ENCODE measurements at regions not wholly inside any gene's neighbourhood (a gene's known extent, or its start where the extent isn't known, plus 50 kb on each side); places are given as distances from the start of the nearest gene placed in this dataset.

DNA sequence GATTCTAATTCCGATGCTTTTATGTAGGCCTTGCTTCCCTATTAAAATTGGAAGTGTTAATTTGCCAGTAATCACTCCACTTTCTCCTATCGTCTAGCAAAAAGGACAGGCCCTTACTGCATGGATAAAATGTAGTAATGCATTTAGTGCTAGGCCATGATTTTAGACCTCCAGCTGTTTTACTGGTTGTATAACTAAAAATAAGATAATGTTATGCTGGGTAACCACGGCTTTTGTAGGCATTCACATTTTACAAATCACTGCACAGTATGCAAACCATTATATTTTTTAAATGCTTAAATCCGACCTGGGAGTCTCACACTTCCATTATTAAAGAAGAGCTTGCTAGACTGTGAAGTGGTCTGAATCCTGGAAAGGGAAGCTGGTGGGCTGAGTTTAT lies 179.5 kb downstream of the TFAP2A start:
- H3K9me3 Mint-ChIP-seq (ENCODE audit: low read depth) = no peaks in the 10 kb centered on the region

DNA sequence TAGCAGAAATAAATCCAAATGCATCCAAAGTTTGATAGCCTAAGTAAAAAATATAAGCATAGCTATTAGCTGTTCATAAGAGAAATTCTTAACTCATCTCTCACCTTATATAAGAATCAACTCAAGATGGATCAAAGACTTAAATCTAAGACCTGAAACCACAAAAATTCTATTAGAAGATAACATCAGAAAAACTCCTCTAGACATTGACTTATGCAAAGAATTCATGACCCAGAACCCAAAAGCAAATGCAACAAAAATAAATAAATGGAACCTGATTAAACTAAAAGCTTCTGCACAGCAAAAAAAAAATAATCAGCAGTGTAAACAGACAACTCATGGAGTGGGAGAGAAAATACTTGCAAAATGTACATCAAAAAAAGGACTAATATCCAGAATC lies 184.3 kb downstream of the TFAP2A start:
- no peaks in the 10 kb centered on the region for H3K27me3 Mint-ChIP-seq
- H3K4me1 Mint-ChIP-seq (ENCODE audit: low read depth) = no peaks in the 10 kb centered on the region
- no peak overlapping the region for H3K4me3 Mint-ChIP-seq
- no peak overlapping the region for H3K27ac Mint-ChIP-seq
- peaks cover 13% of the 10 kb centered on the region for H3K9me3 Mint-ChIP-seq (ENCODE audit: low read depth)
- H3K36me3 Mint-ChIP-seq = no peaks in the 10 kb centered on the region

More for the DNA sequence above, 179.5 kb downstream of the TFAP2A start:
- Mint-ChIP-seq H3K4me1 (ENCODE audit: low read depth) (no peaks in the 10 kb centered on the region), H3K36me3 (no peaks in the 10 kb centered on the region), H3K4me3 (no peak overlapping the region), H3K27ac (no peak overlapping the region), H3K27me3 (no peaks in the 10 kb centered on the region)

DNA sequence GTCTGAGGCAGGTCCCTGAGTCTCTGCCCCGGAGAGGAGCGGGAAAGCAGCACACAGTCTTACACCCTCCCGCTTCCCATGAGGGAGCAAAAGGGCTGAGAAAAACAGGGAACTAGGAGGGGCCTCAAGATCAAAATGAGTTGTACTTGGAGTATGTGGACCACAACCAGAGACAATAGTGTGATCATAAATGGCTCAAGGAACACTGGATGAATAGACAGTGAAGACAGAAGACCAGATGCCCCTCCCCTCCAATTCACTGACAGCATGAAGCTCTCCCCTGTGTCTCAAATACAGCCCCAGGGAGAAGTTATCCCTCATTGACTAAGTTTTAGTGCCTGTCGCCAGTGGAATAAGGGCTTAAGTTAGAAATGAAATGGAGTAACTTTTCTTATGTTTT lies 191.0 kb downstream of the TFAP2A start:
- H3K36me3 Mint-ChIP-seq = no peaks in the 10 kb centered on the region
- no peak overlapping the region for H3K4me3 Mint-ChIP-seq
- peaks cover 4% of the 10 kb centered on the region for H3K27me3 Mint-ChIP-seq
- no peak overlapping the region for H3K27ac Mint-ChIP-seq
- no peaks in the 10 kb centered on the region for H3K4me1 Mint-ChIP-seq (ENCODE audit: low read depth)
- H3K9me3 Mint-ChIP-seq (ENCODE audit: low read depth) = peaks cover 14% of the 10 kb centered on the region

DNA sequence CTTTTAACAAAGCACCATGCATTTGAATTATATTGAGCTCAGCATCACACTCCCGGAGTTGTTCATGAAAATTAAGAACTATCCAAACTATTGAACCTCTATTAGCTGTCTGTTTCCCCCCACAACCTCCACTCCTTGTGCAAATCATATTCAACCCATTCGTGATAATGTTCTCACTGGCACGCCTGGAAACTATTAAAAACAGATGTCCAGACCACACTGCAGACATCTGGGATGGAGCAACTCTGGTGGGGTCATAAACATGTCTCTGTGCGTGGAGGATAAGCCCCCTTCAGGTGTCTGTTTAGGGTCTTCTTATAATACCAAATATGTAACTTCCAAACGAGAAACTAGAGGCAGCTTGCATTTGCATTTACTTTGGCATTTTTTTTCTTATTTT lies 193.7 kb downstream of the TFAP2A start:
- Mint-ChIP-seq H3K9me3 (ENCODE audit: low read depth) (peaks cover 5% of the 10 kb centered on the region), H3K27me3 (peaks cover 6% of the 10 kb centered on the region), H3K27ac (no peak overlapping the region)

DNA sequence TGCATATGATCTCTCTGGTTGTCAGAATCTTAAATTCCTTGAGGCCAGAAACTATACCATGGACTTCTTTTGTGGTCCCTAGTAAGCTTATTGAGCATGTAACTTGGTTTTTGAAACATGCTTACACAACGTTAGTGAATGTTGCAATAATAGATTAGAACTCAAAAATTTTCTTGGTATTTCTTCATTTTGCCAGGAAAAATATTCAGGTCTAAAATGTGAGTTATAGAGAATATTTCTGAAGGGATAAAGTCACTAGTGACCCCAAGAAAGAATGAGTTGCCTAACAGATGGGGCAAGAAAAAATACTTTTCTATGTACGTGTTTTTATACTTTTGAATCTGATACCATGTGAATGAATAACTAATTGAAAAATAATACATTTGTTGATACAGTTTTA lies 195.4 kb downstream of the TFAP2A start:
- peaks cover 5% of the 10 kb centered on the region for H3K27me3 Mint-ChIP-seq
- H3K4me1 Mint-ChIP-seq (ENCODE audit: low read depth) = no peaks in the 10 kb centered on the region
- H3K9me3 Mint-ChIP-seq (ENCODE audit: low read depth) = no peaks in the 10 kb centered on the region
- no peak overlapping the region for H3K4me3 Mint-ChIP-seq
- H3K36me3 Mint-ChIP-seq = no peaks in the 10 kb centered on the region
- no peak overlapping the region for H3K27ac Mint-ChIP-seq

More for the DNA sequence above, 193.7 kb downstream of the TFAP2A start:
- Mint-ChIP-seq H3K4me3 (no peak overlapping the region), H3K4me1 (ENCODE audit: low read depth) (no peaks in the 10 kb centered on the region), H3K36me3 (no peaks in the 10 kb centered on the region)

DNA sequence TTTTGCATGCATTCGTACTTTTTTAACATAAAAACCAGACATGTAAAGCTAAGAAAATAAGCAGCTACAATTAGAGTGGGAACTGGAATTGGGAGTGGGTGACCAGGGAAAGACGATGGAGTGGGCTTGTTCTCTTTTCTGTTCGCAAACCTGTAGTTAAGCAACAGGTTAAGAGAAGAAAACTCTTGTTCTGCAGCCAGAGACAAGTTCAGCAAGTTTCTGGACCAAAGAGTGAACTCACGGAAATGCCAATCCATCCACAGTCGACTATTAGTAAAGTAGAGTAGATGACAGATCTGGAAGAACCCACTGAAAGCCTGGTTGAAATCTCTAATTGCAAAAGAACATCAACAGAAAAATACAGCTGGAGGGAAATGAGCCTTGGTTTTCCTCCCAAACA lies 197.8 kb downstream of the TFAP2A start:
- no peak overlapping the region for H3K27ac Mint-ChIP-seq
- no peaks in the 10 kb centered on the region for H3K4me1 Mint-ChIP-seq (ENCODE audit: low read depth)
- no peak overlapping the region for H3K4me3 Mint-ChIP-seq
- peaks cover 7% of the 10 kb centered on the region for H3K27me3 Mint-ChIP-seq
- no peaks in the 10 kb centered on the region for H3K36me3 Mint-ChIP-seq
- H3K9me3 Mint-ChIP-seq (ENCODE audit: low read depth) = no peaks in the 10 kb centered on the region

DNA sequence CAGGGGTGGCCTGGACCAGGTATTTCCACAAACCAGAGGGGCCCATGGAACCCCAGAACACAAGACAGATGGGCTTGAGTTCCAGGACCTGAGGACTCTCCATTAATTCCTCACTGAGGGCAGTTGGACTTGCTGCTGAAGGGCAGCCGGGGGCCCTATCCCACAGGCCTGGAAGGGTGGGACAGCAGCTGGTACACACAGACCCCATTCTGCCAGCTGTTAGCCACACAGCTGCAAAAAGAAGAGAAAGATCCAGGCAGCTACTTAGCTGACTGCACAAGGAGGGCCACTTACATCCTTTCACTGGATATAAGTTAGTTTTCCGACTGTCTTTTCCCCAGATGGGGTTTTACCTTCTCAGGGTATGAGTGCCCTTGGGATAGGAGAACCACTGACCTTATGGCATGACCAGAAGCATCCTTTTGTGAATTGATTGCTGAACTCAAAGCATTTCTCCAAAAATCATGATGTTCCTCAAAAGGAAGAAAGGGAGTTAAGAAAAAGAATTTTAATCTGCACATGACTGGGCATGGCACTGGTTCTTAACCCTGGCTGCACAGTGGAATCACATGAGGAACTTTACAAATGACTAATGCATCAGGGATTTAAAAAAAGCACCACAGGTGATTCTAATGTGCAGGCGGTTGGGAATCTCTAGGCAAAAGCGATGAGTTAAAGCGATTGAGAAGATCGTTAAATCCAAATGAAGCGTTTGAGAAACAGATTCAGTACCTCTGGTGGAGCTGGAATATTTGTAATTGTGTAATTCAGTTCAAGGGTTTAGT lies 199.4 kb downstream of the TFAP2A start:
- Mint-ChIP-seq H3K4me1 (ENCODE audit: low read depth) (no peaks in the 10 kb centered on the region), H3K27me3 (peaks cover 5% of the 10 kb centered on the region), H3K27ac (no peak overlapping the region), H3K36me3 (no peaks in the 10 kb centered on the region), H3K4me3 (no peak overlapping the region), H3K9me3 (ENCODE audit: low read depth) (no peaks in the 10 kb centered on the region)

DNA sequence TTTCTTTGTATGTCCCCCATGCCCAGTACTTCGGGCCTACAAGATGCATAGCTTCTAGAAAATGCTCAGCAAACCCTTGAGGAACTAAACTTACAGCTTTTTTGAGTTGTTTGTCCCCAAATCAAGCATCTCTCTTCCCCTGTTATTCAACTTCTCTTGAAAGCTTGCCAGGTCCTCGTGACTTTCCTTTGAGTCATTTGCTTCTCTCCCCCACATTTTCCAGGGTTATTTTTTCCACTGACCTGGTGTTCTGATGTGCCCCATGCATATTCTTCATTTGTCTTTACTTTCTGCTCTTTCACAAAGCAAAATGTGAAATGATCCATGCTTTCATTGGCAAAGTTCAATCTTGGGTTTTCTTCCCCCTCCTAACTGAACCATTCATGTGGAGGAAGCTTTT lies 204.8 kb downstream of the TFAP2A start:
- H3K27me3 Mint-ChIP-seq = peaks cover 8% of the 10 kb centered on the region
- peaks cover 4% of the 10 kb centered on the region for H3K9me3 Mint-ChIP-seq (ENCODE audit: low read depth)
- no peak overlapping the region for H3K27ac Mint-ChIP-seq
- H3K4me3 Mint-ChIP-seq = no peak overlapping the region
- H3K4me1 Mint-ChIP-seq (ENCODE audit: low read depth) = no peaks in the 10 kb centered on the region
- H3K36me3 Mint-ChIP-seq = no peaks in the 10 kb centered on the region

DNA sequence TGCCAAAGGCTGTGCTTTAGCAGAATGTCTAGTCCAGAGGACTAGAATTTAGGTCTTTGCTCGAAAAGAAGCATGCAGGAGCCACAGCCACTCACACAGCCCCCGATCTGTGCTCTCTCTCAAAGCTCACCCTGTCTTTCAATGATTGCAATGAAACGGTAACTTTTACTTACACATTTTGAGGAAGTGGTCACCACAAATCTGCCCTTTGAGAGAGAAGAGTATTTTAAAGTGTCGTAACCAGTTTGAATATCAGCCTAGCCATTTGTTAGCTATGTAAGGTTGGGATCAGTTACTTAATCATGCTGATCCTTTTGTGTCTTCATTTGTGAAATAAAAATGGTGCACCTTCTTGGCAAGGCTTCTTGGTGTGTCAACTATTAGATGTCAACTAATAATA lies 209.0 kb downstream of the TFAP2A start:
- Mint-ChIP-seq H3K4me1 (ENCODE audit: low read depth) (no peaks in the 10 kb centered on the region), H3K27me3 (peaks cover 6% of the 10 kb centered on the region), H3K9me3 (ENCODE audit: low read depth) (peaks cover 4% of the 10 kb centered on the region), H3K27ac (no peak overlapping the region), H3K4me3 (no peak overlapping the region), H3K36me3 (no peaks in the 10 kb centered on the region)

DNA sequence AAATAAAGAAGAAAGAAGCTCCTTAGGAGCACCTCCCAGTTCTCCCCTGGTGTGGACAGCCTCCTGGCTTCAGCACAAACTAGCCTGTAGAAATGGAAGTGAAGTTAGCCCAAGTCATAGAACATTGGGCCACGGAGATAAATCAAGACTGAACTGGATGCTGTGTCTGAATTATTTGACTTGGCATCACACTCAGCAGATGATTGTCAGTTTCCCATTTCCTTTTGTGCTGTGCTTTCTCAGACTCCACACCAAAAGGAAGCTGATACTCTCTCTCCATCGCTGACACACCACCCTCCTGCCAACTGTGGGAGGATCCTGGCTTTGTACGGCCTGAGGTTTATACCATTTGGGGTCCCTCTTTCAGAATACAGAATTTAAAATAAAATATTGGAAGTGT lies 209.8 kb downstream of the TFAP2A start:
- Mint-ChIP-seq H3K4me1 (ENCODE audit: low read depth) (no peaks in the 10 kb centered on the region), H3K27me3 (peaks cover 6% of the 10 kb centered on the region), H3K9me3 (ENCODE audit: low read depth) (peaks cover 4% of the 10 kb centered on the region), H3K27ac (no peak overlapping the region), H3K36me3 (peaks cover 2% of the 10 kb centered on the region), H3K4me3 (no peak overlapping the region)

DNA sequence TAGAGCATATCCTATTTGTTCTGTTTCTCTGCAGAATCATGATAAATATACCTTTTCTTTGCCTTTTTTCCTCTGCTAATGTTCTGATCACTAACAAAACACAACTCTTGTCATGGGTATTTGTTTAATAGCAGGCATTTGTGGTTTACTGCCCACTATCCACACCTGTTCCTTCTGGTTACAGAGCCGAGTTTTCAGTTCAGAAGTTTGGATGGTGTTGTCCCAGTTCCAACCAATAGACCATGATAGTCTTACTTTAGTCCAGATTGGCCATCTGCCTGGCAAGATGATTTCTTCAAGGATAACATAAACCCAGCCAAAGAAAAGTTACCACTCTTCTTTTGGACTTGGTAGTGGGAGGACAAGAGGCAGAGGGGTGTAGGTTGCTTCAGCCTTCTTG lies 211.2 kb downstream of the TFAP2A start:
- peaks cover 2% of the 10 kb centered on the region for H3K36me3 Mint-ChIP-seq
- H3K27me3 Mint-ChIP-seq = peaks cover 4% of the 10 kb centered on the region
- no peak overlapping the region for H3K4me3 Mint-ChIP-seq
- H3K27ac Mint-ChIP-seq = no peak overlapping the region
- H3K9me3 Mint-ChIP-seq (ENCODE audit: low read depth) = peaks cover under 1% of the 10 kb centered on the region
- no peaks in the 10 kb centered on the region for H3K4me1 Mint-ChIP-seq (ENCODE audit: low read depth)

DNA sequence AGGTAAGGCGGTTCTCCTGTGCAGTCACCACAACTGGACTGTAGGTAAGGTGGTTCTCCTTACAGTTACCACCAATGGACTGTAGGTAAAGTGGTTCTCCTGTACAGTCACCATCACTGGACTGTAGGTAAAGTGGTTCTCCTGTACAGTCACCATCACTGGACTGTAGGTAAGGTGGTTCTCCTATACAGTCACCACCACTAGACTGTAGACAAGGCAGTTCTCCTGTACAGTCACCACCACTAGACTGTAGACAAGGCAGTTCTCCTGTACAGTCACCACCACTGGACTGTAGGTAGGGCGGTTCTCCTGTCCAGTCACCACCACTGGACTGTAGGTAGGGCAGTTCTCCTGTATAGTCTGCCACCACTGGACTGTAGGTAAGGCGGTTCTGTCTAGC lies 212.3 kb downstream of the TFAP2A start:
- Mint-ChIP-seq H3K27ac (no peak overlapping the region), H3K9me3 (ENCODE audit: low read depth) (no peaks in the 10 kb centered on the region)

DNA sequence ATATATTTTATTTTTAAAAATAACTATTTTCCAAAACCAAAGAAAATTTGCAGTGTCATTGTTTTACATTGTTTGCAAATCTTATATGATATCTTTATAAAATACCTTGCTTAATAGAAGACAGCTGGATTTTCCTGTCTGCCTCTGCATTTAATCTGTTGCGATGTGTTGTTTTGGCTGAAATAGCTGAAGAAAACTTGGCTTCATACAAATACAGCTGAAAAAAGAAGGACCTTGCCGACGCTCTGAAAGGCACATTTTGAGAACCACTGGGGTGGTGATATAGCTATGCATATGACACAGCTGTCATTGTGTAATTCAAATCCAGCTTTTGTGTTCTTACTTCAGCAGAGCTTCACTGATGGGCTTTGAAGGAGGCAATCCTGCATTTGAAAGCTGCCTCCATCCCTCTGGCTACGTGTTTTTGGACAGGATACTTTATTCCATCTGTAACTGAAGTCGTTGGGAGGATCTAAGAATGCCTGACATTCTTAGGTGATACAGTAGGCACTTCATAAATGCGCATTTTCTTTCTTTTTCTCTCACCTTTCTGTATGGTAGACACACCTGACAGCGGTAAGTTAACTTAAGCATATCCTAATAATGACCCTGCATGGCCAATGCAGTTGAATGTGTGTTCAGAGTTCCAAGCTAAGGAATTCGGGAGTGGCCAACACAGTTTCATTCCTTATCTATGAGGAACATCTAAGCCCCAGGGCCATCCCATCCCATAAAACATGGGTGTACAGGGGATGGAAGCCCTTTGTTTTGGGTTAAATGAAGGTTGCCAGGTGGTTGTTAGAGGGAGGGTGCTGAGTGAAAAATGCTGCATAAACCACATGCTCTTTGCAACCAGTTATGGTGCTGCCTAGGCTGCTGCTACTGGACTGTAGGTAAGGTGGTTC lies 213.0 kb downstream of the TFAP2A start:
- H3K4me3 Mint-ChIP-seq = no peak overlapping the region
- peaks cover 2% of the 10 kb centered on the region for H3K36me3 Mint-ChIP-seq
- no peak overlapping the region for H3K27ac Mint-ChIP-seq
- peaks cover 2% of the 10 kb centered on the region for H3K27me3 Mint-ChIP-seq
- no peaks in the 10 kb centered on the region for H3K4me1 Mint-ChIP-seq (ENCODE audit: low read depth)
- H3K9me3 Mint-ChIP-seq (ENCODE audit: low read depth) = no peaks in the 10 kb centered on the region

More for the DNA sequence above, 212.3 kb downstream of the TFAP2A start:
- Mint-ChIP-seq H3K36me3 (peaks cover 2% of the 10 kb centered on the region), H3K4me1 (ENCODE audit: low read depth) (no peaks in the 10 kb centered on the region), H3K27me3 (peaks cover 4% of the 10 kb centered on the region), H3K4me3 (no peak overlapping the region)

DNA sequence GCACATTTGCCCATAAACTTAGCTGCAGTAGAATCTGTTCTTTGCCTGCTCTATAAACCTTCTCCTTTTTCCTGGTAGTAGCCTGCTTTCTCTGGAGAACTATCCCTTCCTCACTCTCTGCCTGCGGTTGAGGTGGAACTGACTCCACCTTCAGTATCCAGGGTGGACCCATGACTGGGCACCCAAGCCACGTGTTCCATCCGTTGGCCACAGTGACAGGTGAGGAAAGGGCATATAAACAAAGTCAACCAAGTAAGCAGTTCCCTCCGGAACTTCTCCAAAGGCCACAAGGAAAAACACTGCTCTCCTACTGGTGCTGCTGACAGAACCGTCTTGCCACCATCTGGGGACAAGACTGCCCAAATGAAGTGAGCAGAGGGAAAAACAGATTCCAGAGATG lies 218.8 kb downstream of the TFAP2A start:
- no peaks in the 10 kb centered on the region for H3K9me3 Mint-ChIP-seq (ENCODE audit: low read depth)
- H3K4me3 Mint-ChIP-seq = no peak overlapping the region
- H3K4me1 Mint-ChIP-seq (ENCODE audit: low read depth) = no peaks in the 10 kb centered on the region
- H3K27me3 Mint-ChIP-seq = no peaks in the 10 kb centered on the region
- peaks cover 2% of the 10 kb centered on the region for H3K36me3 Mint-ChIP-seq
- no peak overlapping the region for H3K27ac Mint-ChIP-seq

DNA sequence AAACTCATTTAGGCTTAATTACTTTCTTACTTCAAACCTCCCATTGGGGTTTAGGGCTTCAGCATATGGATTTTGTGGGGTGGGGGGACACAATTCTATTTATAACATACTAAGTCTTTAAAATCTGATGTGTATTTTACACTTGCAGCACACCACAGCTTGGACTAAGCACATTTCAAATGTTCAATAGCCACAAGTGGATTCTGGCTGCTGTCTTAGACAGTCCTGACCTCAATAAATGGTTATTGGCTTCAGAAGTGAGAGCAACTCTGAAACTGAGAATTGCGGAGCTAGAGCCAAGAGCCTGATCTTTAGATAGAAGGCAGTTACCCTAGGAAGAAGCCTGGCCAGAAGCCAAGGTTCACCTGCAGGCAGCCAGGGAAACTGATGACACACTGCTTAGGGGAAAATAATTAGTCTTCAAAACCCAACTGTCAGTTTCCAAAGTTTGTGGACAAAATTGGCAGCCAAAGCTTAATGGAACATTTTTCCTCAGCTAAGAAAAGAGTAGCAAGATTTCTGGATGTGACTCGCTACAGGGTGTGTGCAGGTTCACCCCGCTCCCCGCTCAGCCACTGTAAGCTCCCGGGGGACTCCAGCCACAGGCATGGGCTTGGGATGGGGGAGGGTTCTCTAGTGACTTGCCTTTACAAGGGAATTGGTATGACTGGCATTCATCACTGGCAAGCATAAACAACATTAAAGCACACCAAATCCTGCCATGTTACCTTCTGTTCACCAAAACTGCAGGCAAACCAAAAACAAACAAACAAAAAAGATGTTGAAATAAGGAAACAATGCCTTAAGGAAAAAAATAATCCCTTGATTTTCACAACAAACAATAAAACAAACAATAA lies 219.8 kb downstream of the TFAP2A start:
- Mint-ChIP-seq H3K27ac (no peak overlapping the region), H3K36me3 (no peaks in the 10 kb centered on the region), H3K27me3 (no peaks in the 10 kb centered on the region), H3K4me1 (ENCODE audit: low read depth) (no peaks in the 10 kb centered on the region), H3K9me3 (ENCODE audit: low read depth) (no peaks in the 10 kb centered on the region), H3K4me3 (no peak overlapping the region)

All from activated naive CD8-positive, alpha-beta T cell (primary cell).